HepG2 (cell line): ENCODE measurements at regions not wholly inside any gene's neighbourhood (a gene's known extent, or its start where the extent isn't known, plus 50 kb on each side); places are given as distances from the start of the nearest gene placed in this dataset.

Experiments used
- CBFB ChIP-seq: sonication (generic); formaldehyde crosslinking; IDR thresholded peaks from 2 replicates; pipeline ENCODE4 v1.4.0; 2020; ENCODE audit warnings: missing genetic modification reagents
- CTCF ChIP-seq: sonication (generic); formaldehyde crosslinking; IDR thresholded peaks from 2 replicates; pipeline ENCODE4 v1.5.0; 2020; ENCODE audit warnings: mild to moderate bottlenecking, missing genetic modification reagents, moderate library complexity
- HBP1 ChIP-seq: IDR thresholded peaks from 2 replicates; pipeline ENCODE4 v1.6.1; 2016; ENCODE audit warnings: low read depth, control low read depth
- HMGXB4 ChIP-seq, 2 experiments: sonication (generic) in 1 of 2; formaldehyde crosslinking in 1 of 2; IDR thresholded peaks; 2 replicates each; pipeline versions ENCODE4 v1.4.0 to v1.6.1; 2018 to 2020; ENCODE audit warnings: missing genetic modification reagents in 2 of 2, borderline replicate concordance in 1 of 2, low read depth in 1 of 2, mild to moderate bottlenecking in 1 of 2, missing biosample characterization in 1 of 2
- LCORL ChIP-seq, 2 experiments: fragments of 450-650 bp in 1 of 2; sonication (generic) in 1 of 2; formaldehyde crosslinking in 1 of 2; IDR thresholded peaks; 2 replicates each; pipeline versions ENCODE4 v1.5.0 to v1.6.1; 2017 to 2020; ENCODE audit warnings: antibody characterized with exemption in 1 of 2, missing genetic modification reagents in 1 of 2
- MAX ChIP-seq: IDR thresholded peaks from 2 replicates; pipeline ENCODE4 v1.6.1; 2012; ENCODE audit warnings: inconsistent platforms
- MAZ ChIP-seq, 2 experiments: sonication (generic) in 1 of 2; formaldehyde crosslinking in 1 of 2; IDR thresholded peaks; 2 replicates each; pipeline versions ENCODE4 v1.5.0 to v1.6.1; 2012 to 2020; ENCODE audit warnings: low read depth in 2 of 2, mild to moderate bottlenecking in 2 of 2, borderline replicate concordance in 1 of 2, improper control_type of control experiment in 1 of 2, low read length in 1 of 2, missing genetic modification reagents in 1 of 2, moderate library complexity in 1 of 2
- RELA ChIP-seq: sonication (generic); formaldehyde crosslinking; IDR thresholded peaks from 2 replicates; pipeline ENCODE4 v1.4.0; 2020; ENCODE audit warnings: missing genetic modification reagents
- TBP ChIP-seq: sonication (generic); formaldehyde crosslinking; IDR thresholded peaks from 2 replicates; pipeline ENCODE4 v1.5.0; 2020; ENCODE audit warnings: missing genetic modification reagents
- TSC22D2 ChIP-seq: sonication (generic); formaldehyde crosslinking; IDR thresholded peaks from 2 replicates; pipeline ENCODE4 v1.5.1; 2020; ENCODE audit warnings: missing genetic modification reagents, mild to moderate bottlenecking, borderline replicate concordance
- TF ChIP-seq, protein P1 (sequence below): sonication (generic); formaldehyde crosslinking; IDR thresholded peaks from 2 replicates; pipeline ENCODE4 v1.4.0; 2020; ENCODE audit warnings: missing genetic modification reagents

DNA sequence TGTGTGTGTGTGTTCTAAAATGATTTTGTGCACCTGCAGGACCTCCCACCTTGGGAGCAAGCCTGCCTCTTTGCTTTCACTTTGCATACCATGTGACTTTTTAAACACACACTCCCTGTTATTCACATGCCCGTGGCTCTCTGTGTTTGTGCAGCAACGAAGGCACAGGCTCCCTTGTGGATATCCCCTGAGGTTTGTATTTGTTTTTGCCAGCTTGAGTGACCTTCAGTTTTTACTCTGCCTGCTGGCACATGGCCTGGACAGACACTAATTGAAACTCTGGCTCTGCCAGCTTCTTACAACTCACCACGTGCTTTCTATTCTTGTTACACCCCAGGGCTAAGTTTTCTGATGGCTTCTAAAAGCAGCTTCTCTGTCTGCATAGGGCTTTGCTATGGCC is 885.8 kb downstream of the SH3BGRL start:
- TF ChIP-seq CTCF (CRISPR knock-in tag) (no peak), HBP1 (no peak), MAZ (IDR thresholded peaks at IDR 0.05; ENCODE audit: borderline replicate concordance, low read depth, low read length) (no peak), MAZ (CRISPR knock-in tag; IDR thresholded peaks at IDR 0.05; ENCODE audit: low read depth) (no peak), CBFB (CRISPR knock-in tag) (no peak), RELA (CRISPR knock-in tag) (no peak), LCORL (IDR thresholded peaks at IDR 0.05) (no peak), LCORL (CRISPR knock-in tag; IDR thresholded peaks at IDR 0.05) (no peak), TSC22D2 (CRISPR knock-in tag) (no peak), HMGXB4 (CRISPR knock-in tag; IDR thresholded peaks at IDR 0.05; ENCODE audit: borderline replicate concordance in 1 of 2, low read depth in 1 of 2) (no peak), MAX (no peak), TBP (no peak)
- TF ChIP-seq, protein P1, sequence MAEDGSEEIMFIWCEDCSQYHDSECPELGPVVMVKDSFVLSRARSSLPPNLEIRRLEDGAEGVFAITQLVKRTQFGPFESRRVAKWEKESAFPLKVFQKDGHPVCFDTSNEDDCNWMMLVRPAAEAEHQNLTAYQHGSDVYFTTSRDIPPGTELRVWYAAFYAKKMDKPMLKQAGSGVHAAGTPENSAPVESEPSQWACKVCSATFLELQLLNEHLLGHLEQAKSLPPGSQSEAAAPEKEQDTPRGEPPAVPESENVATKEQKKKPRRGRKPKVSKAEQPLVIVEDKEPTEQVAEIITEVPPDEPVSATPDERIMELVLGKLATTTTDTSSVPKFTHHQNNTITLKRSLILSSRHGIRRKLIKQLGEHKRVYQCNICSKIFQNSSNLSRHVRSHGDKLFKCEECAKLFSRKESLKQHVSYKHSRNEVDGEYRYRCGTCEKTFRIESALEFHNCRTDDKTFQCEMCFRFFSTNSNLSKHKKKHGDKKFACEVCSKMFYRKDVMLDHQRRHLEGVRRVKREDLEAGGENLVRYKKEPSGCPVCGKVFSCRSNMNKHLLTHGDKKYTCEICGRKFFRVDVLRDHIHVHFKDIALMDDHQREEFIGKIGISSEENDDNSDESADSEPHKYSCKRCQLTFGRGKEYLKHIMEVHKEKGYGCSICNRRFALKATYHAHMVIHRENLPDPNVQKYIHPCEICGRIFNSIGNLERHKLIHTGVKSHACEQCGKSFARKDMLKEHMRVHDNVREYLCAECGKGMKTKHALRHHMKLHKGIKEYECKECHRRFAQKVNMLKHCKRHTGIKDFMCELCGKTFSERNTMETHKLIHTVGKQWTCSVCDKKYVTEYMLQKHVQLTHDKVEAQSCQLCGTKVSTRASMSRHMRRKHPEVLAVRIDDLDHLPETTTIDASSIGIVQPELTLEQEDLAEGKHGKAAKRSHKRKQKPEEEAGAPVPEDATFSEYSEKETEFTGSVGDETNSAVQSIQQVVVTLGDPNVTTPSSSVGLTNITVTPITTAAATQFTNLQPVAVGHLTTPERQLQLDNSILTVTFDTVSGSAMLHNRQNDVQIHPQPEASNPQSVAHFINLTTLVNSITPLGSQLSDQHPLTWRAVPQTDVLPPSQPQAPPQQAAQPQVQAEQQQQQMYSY = no peak
